ENCODE measurements at regions not wholly inside any gene's neighbourhood (a gene's known extent, or its start where the extent isn't known, plus 50 kb on each side); places are given as distances from the start of the nearest gene placed in this dataset.

- Histone ChIP-seq H2AFZ (ENCODE audit: low read length) (no peak overlapping the region), H3K9me3 (ENCODE audit: control insufficient read depth, insufficient read depth, low read depth, low read length) (no peaks in the 10 kb centered on the region), H3K4me1 (ENCODE audit: control insufficient read depth, extremely low read depth, insufficient read depth, low read length) (peaks cover 5% of the 10 kb centered on the region), H3K79me2 (ENCODE audit: control insufficient read depth, insufficient read depth, low read length) (no peaks in the 10 kb centered on the region), H3K27me3 (ENCODE audit: control insufficient read depth, insufficient read depth, low read length) (no peaks in the 10 kb centered on the region), H3K4me3 (replicated peaks in 1 of 4; ENCODE audit: control extremely low read depth in 1 of 4, insufficient read depth in 1 of 4, low read depth in 3 of 4, low read length in 4 of 4) (no peak overlapping the region), H3K36me3 (ENCODE audit: control insufficient read depth, insufficient read depth, low read length) (no peaks in the 10 kb centered on the region), H4K20me1 (ENCODE audit: control insufficient read depth, extremely low read depth, insufficient read depth, low read length) (no peaks in the 10 kb centered on the region), H3K27ac (ENCODE audit: insufficient read depth, low read length) (no peak overlapping the region), H3K9ac (ENCODE audit: insufficient read depth, low read length) (no peak overlapping the region), H3K4me2 (ENCODE audit: extremely low read depth, insufficient read depth, low read length) (no peak overlapping the region)
- TF ChIP-seq EZH2 (IDR thresholded peaks at IDR 0.05; ENCODE audit: low read length, missing control alignments): no peak
- TF ChIP-seq CTCF (conservative IDR thresholded peaks at IDR 0.05 in 1 of 2, IDR thresholded peaks at IDR 0.05 in 1 of 2; ENCODE audit: low read depth in 1 of 2, low read length in 2 of 2): no peak
- DNase-seq (ENCODE audit: low read depth in 2 of 2): no peak
These were observed 495.1 kb downstream of the PLPP3 start for GRCh38 chr1:56084246-56084645.

- no peak overlapping the region for H3K9ac ChIP-seq (ENCODE audit: insufficient read depth, low read length)
- H3K36me3 ChIP-seq (ENCODE audit: control insufficient read depth, insufficient read depth, low read length): no peaks in the 10 kb centered on the region
- peak overlapping the region; percentile 48 for H3K27ac ChIP-seq (ENCODE audit: insufficient read depth, low read length)
These were observed 497.6 kb downstream of the PLPP3 start for GRCh38 chr1:56081736-56082135.

GRCh38 chr1:56081173-56081572 is 498.2 kb downstream of the PLPP3 start:
- no peaks in the 10 kb centered on the region for H4K20me1 ChIP-seq (ENCODE audit: control insufficient read depth, extremely low read depth, insufficient read depth, low read length)
- H2AFZ ChIP-seq (ENCODE audit: low read length): peak overlapping the region; percentile 63
- DNase-seq (ENCODE audit: low read depth in 2 of 2): peak; percentile 55 to 91
- no peaks in the 10 kb centered on the region for H3K9me3 ChIP-seq (ENCODE audit: control insufficient read depth, insufficient read depth, low read depth, low read length)
- peak overlapping the region; percentile 55 for H3K4me2 ChIP-seq (ENCODE audit: extremely low read depth, insufficient read depth, low read length)
- peaks cover 5% of the 10 kb centered on the region for H3K4me1 ChIP-seq (ENCODE audit: control insufficient read depth, extremely low read depth, insufficient read depth, low read length)
- no peaks in the 10 kb centered on the region for H3K27me3 ChIP-seq (ENCODE audit: control insufficient read depth, insufficient read depth, low read length)
- no peaks in the 10 kb centered on the region for H3K36me3 ChIP-seq (ENCODE audit: control insufficient read depth, insufficient read depth, low read length)
- peak overlapping the region; percentile 48 for H3K27ac ChIP-seq (ENCODE audit: insufficient read depth, low read length)
- H3K9ac ChIP-seq (ENCODE audit: insufficient read depth, low read length): no peak overlapping the region
- no peak for TF ChIP-seq CTCF (conservative IDR thresholded peaks at IDR 0.05 in 1 of 2, IDR thresholded peaks at IDR 0.05 in 1 of 2; ENCODE audit: low read depth in 1 of 2, low read length in 2 of 2)
- TF ChIP-seq EZH2 (IDR thresholded peaks at IDR 0.05; ENCODE audit: low read length, missing control alignments): no peak
- H3K79me2 ChIP-seq (ENCODE audit: control insufficient read depth, insufficient read depth, low read length): no peaks in the 10 kb centered on the region
- H3K4me3 ChIP-seq (replicated peaks in 1 of 4; ENCODE audit: control extremely low read depth in 1 of 4, insufficient read depth in 1 of 4, low read depth in 3 of 4, low read length in 4 of 4): peak overlapping the region in 2 of 4 experiments; percentile 6 to 54

More at GRCh38 chr1:56081736-56082135, 497.6 kb downstream of the PLPP3 start:
- H3K79me2 ChIP-seq (ENCODE audit: control insufficient read depth, insufficient read depth, low read length): no peaks in the 10 kb centered on the region
- peak overlapping the region; percentile 55 for H3K4me2 ChIP-seq (ENCODE audit: extremely low read depth, insufficient read depth, low read length)
- peak overlapping the region in 1 of 4 experiments; percentile 54 for H3K4me3 ChIP-seq (replicated peaks in 1 of 4; ENCODE audit: control extremely low read depth in 1 of 4, insufficient read depth in 1 of 4, low read depth in 3 of 4, low read length in 4 of 4)
- no peaks in the 10 kb centered on the region for H3K27me3 ChIP-seq (ENCODE audit: control insufficient read depth, insufficient read depth, low read length)
- H4K20me1 ChIP-seq (ENCODE audit: control insufficient read depth, extremely low read depth, insufficient read depth, low read length): no peaks in the 10 kb centered on the region
- no peak for TF ChIP-seq EZH2 (IDR thresholded peaks at IDR 0.05; ENCODE audit: low read length, missing control alignments)
- no peak for TF ChIP-seq CTCF (conservative IDR thresholded peaks at IDR 0.05 in 1 of 2, IDR thresholded peaks at IDR 0.05 in 1 of 2; ENCODE audit: low read depth in 1 of 2, low read length in 2 of 2)
- no peak for DNase-seq (ENCODE audit: low read depth in 2 of 2)
- H3K4me1 ChIP-seq (ENCODE audit: control insufficient read depth, extremely low read depth, insufficient read depth, low read length): peaks cover 5% of the 10 kb centered on the region
- no peaks in the 10 kb centered on the region for H3K9me3 ChIP-seq (ENCODE audit: control insufficient read depth, insufficient read depth, low read depth, low read length)
- H2AFZ ChIP-seq (ENCODE audit: low read length): no peak overlapping the region
